PC-9 (cell line): ENCODE measurements at regions not wholly inside any gene's neighbourhood (a gene's known extent, or its start where the extent isn't known, plus 50 kb on each side); places are given as distances from the start of the nearest gene placed in this dataset.

Experiments
- BruUV-seq: library from RNA; stranded (reverse); fragments of 400-500 nt; replicated peaks from 2 replicates; lab custom pipeline; 2021; lab: Mats Ljungman, UMichigan
- CTCF ChIA-PET: fragments of 300-600 bp; sonication (Branson Sonifier 250); formaldehyde crosslinking; loops from one replicate; lab custom pipeline; 2022; ENCODE audit warnings: antibody characterized with exemption; lab: Charles Lee
- POLR2A ChIA-PET: fragments of 300-600 bp; sonication (Branson Sonifier 250); formaldehyde crosslinking; loops from one replicate; lab custom pipeline; 2022; ENCODE audit warnings: antibody characterized with exemption; ENCODE audit not compliant: unreplicated experiment; lab: Charles Lee
- DNase-seq, 2 experiments: peaks; one replicate each; pipeline versions ENCODE4 v3.0.0 to v3.0.0-alpha.2; 2015 to 2022; ENCODE audit warnings: mixed read lengths in 1 of 2
- H2AFZ ChIP-seq: fragments of 200-600 bp; sonication (generic); 2 replicates; pipeline ENCODE4 v1.8.1; 2017; ENCODE audit warnings: antibody characterized with exemption
- H3F3A ChIP-seq: fragments of 200-600 bp; sonication (generic); 2 replicates; pipeline ENCODE4 v1.8.1; 2017; ENCODE audit warnings: antibody characterized with exemption, mild to moderate bottlenecking, low read depth; ENCODE audit not compliant: insufficient read depth
- H3K27ac ChIP-seq: fragments of 200-600 bp; sonication (generic); 2 replicates; pipeline ENCODE4 v1.6.1; 2016; ENCODE audit warnings: mixed run types
- H3K27me3 ChIP-seq: fragments of 200-600 bp; sonication (generic); 2 replicates; pipeline ENCODE4 v1.6.1; 2016; ENCODE audit warnings: low read depth, mixed run types; ENCODE audit not compliant: insufficient read depth
- H3K36me3 ChIP-seq: fragments of 200-600 bp; sonication (generic); 2 replicates; pipeline ENCODE4 v1.6.1; 2016; ENCODE audit warnings: low read depth, mixed run types
- H3K4me1 ChIP-seq: fragments of 200-600 bp; sonication (generic); replicated peaks from 2 replicates; pipeline ENCODE4 v1.6.1; 2016; ENCODE audit warnings: mixed run types; ENCODE audit not compliant: insufficient read depth
- H3K4me2 ChIP-seq: fragments of 200-600 bp; sonication (generic); 2 replicates; pipeline ENCODE4 v1.6.1; 2017; ENCODE audit warnings: mixed run types
- H3K4me3 ChIP-seq: fragments of 200-600 bp; sonication (generic); 2 replicates; pipeline ENCODE4 v1.6.1; 2016; ENCODE audit warnings: mixed run types
- H3K79me2 ChIP-seq: fragments of 200-600 bp; sonication (generic); 2 replicates; pipeline ENCODE4 v1.6.1; 2017; ENCODE audit warnings: low read depth, mixed run types
- H3K9me2 ChIP-seq: fragments of 200-600 bp; sonication (generic); 2 replicates; pipeline ENCODE4 v1.8.1; 2017; ENCODE audit warnings: mild to moderate bottlenecking; ENCODE audit not compliant: insufficient read depth
- H3K9me3 ChIP-seq: fragments of 200-600 bp; sonication (generic); 2 replicates; pipeline ENCODE4 v1.8.1; 2016; ENCODE audit warnings: low read depth; ENCODE audit not compliant: insufficient read depth
- H4K20me1 ChIP-seq: fragments of 200-600 bp; sonication (generic); 2 replicates; pipeline ENCODE4 v1.8.1; 2017; ENCODE audit not compliant: insufficient read depth
- EZH2 ChIP-seq: fragments of 200-600 bp; sonication (generic); IDR thresholded peaks from 2 replicates; pipeline ENCODE4 v1.8.0; 2017; ENCODE audit warnings: antibody characterized with exemption, low read depth
- intact Hi-C: fragments of 100-400 bp; cut with micrococcal nuclease; formaldehyde crosslinking; loops from one replicate; pipeline ENCODE4 v1.10.0; 2022; ENCODE audit not compliant: unreplicated experiment
- TF ChIP-seq, protein P1 (sequence below): fragments of 200-600 bp; sonication (generic); conservative IDR thresholded peaks from 2 replicates; pipeline ENCODE4 v1.6.1; 2017; ENCODE audit warnings: mixed run types, antibody characterized with exemption, mild to moderate bottlenecking, moderate library complexity

DNA sequence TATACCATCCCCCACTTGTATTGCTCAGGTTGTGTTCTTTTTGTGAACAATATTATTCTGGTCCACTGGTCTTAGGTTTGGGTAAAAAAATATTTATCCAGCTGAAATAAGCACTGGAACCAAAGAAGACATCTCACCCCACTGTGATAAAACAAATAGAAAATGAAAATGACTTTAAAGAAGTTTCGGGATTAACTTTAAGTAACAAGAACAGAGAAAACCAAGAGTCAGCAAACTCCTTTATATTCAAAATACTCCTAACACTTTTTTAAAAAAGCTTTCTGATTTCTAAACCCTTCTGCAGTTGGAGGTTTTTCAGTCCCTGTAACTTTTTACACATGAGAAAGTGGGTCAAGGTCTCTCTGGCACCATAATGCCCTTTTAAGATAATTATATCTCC is 273.9 kb upstream of the CDH10 start:
- no TSS peak for BruUV-seq
- peaks cover 3% of the 10 kb centered on the region; the same call in 1 of the 2 replicates for H3K9me3 ChIP-seq
- no peaks in the 10 kb centered on the region for H3F3A ChIP-seq
- no peaks in the 10 kb centered on the region for H3K9me2 ChIP-seq
- no peaks in the 10 kb centered on the region for H3K36me3 ChIP-seq
- H3K4me1 ChIP-seq, result no peaks in the 10 kb centered on the region
- H3K4me2 ChIP-seq, result no peak overlapping the region
- intact Hi-C loops, result no loop called here
- H3K4me3 ChIP-seq, result no peak overlapping the region
- CTCF ChIA-PET, result interaction anchor here (0.7 kb wide), 1 partner anchor 534 kb away, joined by 3 read pairs; no protein-coding TSS in a partner anchor
- no peak overlapping the region for H2AFZ ChIP-seq
- no peak overlapping the region for H3K27ac ChIP-seq
- TF ChIP-seq EZH2, result no peak
- TF ChIP-seq, protein P1, sequence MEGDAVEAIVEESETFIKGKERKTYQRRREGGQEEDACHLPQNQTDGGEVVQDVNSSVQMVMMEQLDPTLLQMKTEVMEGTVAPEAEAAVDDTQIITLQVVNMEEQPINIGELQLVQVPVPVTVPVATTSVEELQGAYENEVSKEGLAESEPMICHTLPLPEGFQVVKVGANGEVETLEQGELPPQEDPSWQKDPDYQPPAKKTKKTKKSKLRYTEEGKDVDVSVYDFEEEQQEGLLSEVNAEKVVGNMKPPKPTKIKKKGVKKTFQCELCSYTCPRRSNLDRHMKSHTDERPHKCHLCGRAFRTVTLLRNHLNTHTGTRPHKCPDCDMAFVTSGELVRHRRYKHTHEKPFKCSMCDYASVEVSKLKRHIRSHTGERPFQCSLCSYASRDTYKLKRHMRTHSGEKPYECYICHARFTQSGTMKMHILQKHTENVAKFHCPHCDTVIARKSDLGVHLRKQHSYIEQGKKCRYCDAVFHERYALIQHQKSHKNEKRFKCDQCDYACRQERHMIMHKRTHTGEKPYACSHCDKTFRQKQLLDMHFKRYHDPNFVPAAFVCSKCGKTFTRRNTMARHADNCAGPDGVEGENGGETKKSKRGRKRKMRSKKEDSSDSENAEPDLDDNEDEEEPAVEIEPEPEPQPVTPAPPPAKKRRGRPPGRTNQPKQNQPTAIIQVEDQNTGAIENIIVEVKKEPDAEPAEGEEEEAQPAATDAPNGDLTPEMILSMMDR, result no peak
- H3K79me2 ChIP-seq, result no peaks in the 10 kb centered on the region
- no peaks in the 10 kb centered on the region for H3K27me3 ChIP-seq
- POLR2A ChIA-PET, result interaction anchor here (0.6 kb wide), 1 partner anchor 387 kb away, joined by 3 read pairs; no protein-coding TSS in a partner anchor
- H4K20me1 ChIP-seq, result no peaks in the 10 kb centered on the region
- no peak for DNase-seq

DNA sequence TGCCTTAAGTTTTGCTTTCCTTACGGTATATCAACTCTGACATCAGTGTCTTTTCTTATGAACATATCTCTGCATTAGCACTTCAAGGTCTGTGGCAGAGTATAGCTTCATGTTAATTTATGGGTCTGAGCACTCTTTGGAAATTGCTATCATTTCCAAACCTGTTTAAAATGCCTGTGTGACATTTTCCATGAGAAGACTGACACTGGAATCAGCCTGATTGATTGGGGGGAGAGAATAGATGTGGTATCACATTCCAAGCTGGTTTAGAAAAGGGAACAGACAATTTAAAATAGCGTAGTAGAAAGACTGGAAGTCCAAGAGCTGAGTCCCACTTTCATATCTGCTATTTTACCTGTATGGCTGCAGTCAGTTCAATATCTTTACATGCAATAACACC is 272.1 kb upstream of the CDH10 start:
- no peak for DNase-seq
- H3F3A ChIP-seq, result no peaks in the 10 kb centered on the region
- CTCF ChIA-PET, result no interaction called here
- H3K9me3 ChIP-seq, result no peaks in the 10 kb centered on the region
- intact Hi-C loops, result no loop called here
- no peaks in the 10 kb centered on the region for H3K79me2 ChIP-seq
- no peak overlapping the region for H3K27ac ChIP-seq
- H3K4me2 ChIP-seq, result no peak overlapping the region
- no TSS peak for BruUV-seq
- H4K20me1 ChIP-seq, result no peaks in the 10 kb centered on the region
- no peaks in the 10 kb centered on the region for H3K36me3 ChIP-seq
- TF ChIP-seq, protein P1, result no peak
- TF ChIP-seq EZH2, result no peak
- H3K27me3 ChIP-seq, result no peaks in the 10 kb centered on the region
- no peaks in the 10 kb centered on the region for H3K9me2 ChIP-seq
- POLR2A ChIA-PET, result no interaction called here
- no peak overlapping the region for H3K4me3 ChIP-seq
- H2AFZ ChIP-seq, result no peak overlapping the region
- no peaks in the 10 kb centered on the region for H3K4me1 ChIP-seq

DNA sequence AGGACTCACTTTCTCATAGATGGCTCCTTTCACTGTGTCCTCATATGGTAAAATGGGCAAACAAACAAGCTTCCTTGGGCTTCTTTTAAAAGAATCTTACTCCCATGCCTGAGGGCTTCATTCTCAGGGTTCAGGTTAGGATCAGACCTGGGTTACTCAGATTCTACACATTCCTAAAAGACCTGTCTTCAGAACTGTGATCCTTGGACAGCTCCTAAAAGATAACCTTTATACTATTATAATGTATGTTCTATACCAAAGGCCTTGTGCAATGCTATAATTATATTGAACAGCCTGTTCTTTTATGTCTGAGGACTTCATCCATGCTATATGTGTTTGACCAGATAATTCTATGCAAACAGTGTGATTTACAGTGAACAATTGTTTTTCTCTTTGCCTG is 264.4 kb upstream of the CDH10 start:
- no peaks in the 10 kb centered on the region for H3F3A ChIP-seq
- H3K79me2 ChIP-seq, result no peaks in the 10 kb centered on the region
- ChIA-PET POLR2A (no interaction called here), CTCF (no interaction called here)
- no peaks in the 10 kb centered on the region for H3K9me3 ChIP-seq
- TF ChIP-seq, protein P1, result no peak
- no peak for TF ChIP-seq EZH2
- H3K27me3 ChIP-seq, result no peaks in the 10 kb centered on the region
- BruUV-seq, result no TSS peak
- intact Hi-C loops, result no loop called here
- H3K4me1 ChIP-seq, result no peaks in the 10 kb centered on the region; the same call in 1 of the 2 replicates
- H3K27ac ChIP-seq, result no peak overlapping the region
- no peak overlapping the region for H3K4me3 ChIP-seq
- no peak overlapping the region for H3K4me2 ChIP-seq
- no peaks in the 10 kb centered on the region for H3K36me3 ChIP-seq
- H4K20me1 ChIP-seq, result no peaks in the 10 kb centered on the region
- no peak overlapping the region for H2AFZ ChIP-seq
- no peak for DNase-seq
- no peaks in the 10 kb centered on the region for H3K9me2 ChIP-seq
